Amniotic stem cell (primary cell): ENCODE measurements at regions not wholly inside any gene's neighbourhood (a gene's known extent, or its start where the extent isn't known, plus 50 kb on each side); places are given as distances from the start of the nearest gene placed in this dataset.

Experiments
- DNase-seq: peaks from one replicate; lab custom pipeline; 2025; lab: John Stamatoyannopoulos, UW

DNA sequence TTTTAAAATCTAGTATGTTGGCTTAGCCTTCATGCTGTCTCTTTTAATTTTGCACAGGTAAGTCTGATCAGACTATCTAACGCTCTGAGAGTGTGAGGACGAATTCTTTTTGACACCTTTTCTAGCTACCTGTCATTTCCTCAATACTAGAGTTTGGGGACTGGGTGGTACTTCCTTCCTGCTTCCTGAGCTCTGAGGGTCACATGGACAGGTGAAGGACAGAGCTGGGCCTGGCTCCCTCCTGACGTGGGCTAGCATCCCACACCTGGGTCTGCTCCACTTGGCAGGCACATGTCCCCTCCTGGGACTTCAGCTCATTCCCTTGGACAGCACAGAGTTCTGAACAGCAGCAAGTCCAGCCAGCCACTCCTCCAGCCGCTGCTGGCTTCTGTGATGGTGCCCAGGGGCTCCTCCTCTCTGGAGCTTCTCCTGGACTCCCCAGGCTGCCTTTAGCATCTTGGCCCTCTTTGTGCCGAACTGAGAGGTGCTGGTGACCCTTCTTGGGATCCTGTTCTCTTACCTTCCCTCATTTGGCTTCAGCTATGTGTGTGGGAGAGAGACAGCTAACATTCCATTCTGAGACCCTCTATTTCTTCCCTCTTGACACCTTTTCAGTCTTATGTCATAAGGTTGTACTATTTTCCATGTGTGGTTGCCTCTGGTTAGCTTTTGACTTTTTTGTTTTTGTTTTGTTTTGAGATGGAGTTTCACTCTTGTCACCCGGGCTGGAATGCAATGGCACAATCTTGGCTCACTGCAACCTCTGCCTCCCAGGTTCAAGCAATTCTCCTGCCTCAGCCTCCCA, 106.9 kb downstream of the B3GNT2 start:
- no peak for DNase-seq

DNA sequence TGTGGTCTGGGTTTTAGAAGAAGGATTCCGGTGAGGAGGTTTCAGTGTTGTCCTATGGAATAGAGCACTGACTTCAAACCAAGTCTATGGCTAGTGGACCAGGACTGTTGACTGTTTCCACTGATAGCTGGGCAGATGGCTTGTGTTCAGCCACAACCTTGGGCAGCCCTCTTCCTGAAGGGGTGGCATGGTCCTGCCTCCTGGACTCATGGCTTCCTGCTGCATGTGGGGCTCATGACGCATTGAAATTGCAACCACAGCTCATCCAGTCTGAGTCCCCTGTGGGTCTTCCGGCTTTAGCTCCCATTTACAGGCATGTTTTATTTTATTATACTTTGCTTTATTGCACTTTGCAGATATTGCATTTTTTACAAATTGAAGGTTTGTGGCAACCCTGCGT, 105.0 kb downstream of the B3GNT2 start:
- no peak for DNase-seq

DNA sequence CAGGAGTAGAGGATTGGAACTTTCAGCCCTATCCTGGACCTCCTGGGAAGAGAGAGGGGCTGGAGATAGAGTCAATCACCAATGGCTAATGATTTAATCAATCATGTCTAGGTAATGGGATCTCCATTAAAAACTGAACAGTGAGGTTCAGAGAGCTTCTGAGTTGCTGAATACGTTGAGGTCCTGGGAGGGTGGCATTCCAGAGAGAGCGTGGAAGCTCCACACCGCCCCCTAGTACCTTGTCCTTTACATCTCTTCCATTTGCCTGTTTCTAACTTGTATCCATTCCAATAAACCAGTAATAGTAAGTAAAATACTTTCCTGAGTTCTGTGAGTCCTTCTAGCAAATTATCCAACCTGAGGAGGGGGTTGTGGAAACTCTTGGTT, 101.7 kb downstream of the B3GNT2 start:
- no peak for DNase-seq

GRCh38 chr2:62296832-62297623, 101.1 kb downstream of the B3GNT2 start:
- DNase-seq, result no peak

- no peak for DNase-seq
Measured at GRCh38 chr2:62296034-62296831, 100.3 kb downstream of the B3GNT2 start.

DNA sequence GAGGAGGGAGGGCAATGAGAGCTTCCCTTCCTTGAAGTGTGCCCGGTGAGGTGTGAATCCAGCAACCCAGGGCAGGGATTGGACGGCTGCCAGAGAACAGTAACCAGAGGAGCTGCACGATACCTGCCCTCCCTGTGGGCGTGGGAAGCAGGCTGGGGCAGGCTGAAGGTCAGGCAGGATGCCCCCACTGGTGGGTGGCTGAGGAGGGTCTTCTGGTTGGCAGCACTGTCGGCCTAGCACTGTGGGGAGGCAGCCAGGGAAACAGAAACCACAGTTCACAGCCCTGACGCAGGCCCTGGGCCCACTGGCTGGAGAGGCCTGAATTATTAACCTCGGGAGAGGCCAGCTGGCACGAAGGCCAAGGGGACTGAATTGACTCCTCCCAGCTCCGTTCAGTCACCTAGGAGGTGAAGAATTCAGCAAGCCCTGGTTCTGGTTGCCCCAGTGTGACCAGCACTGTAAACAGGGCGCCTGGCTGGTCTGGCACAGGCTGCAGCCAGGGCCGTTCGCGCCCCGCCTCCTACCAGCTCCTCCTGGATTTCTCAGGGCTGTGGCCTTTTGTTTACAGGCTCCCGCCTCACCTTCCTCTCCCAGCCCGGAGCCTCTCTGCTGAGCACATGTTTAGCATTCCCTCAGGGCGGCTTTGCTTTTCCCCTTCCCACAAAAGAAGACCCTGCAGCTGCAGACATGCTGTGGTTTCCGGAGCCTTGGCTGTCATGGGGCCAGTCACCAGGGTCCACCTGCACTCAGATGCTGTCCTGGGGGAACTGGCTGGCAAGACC, 97.8 kb downstream of the B3GNT2 start:
- no peak for DNase-seq

DNA sequence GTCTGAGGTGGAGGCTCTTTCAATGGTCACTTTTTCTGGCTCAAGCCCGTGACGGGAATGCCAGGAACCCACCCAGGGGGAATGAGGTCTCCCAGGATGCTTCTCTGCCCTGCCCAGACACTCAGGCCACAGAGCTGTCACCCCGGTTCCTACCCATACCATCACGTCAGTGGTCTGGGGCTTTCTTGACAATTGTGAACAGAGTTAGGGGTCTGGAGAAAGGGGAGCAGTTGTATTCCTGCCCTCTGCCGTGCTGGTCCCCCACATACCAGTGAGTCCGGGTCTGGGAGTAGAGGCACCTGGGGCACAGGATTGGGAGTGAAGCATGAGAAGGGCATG, 97.2 kb downstream of the B3GNT2 start:
- no peak for DNase-seq

DNA sequence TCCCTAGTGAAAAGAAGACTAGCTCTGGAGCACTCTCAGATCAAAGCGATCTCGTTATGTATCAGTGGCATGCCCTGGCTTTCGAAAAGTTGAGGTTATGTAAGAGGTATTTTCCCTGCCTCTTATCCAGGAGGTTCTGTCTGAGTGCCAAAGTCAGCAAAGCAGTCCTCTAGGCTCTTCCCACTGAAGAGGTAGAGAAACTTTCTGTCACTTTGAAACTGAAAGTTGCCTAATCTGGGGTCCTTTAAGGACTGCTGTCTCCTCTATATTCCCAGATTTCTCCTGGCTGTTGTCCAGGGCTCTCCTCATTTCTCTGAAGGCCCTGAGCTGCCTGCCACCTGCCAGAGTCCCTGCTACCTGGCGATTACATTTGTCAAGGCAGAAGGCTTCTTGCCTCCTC, 96.3 kb downstream of the B3GNT2 start:
- DNase-seq, result no peak

GRCh38 chr2:62291517-62292137, 95.7 kb downstream of the B3GNT2 start:
- no peak for DNase-seq

- no peak for DNase-seq
Measured at GRCh38 chr2:62291052-62291451, 95.1 kb downstream of the B3GNT2 start.

- no peak for DNase-seq
Measured at GRCh38 chr2:62287899-62288880, 92.3 kb downstream of the B3GNT2 start.

DNA sequence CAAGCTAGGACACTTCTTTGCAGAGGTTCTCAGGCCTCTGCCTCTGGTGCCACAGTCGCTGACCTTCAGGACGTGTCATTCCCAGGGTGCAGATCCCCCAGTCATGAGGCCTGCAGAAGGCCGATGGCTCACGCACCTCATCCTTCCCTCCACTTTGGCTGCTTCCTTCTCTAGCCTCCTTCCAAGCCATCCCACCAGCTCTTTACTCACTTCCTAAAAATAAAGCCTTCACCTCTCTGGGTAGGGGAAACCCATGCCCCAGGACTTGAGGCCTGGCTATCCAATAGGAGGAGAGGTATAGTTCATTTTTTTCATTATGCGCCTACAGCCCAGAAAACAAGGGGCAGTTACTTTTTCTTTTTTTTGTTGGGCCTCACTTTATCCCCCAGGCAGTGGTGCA, 91.4 kb downstream of the B3GNT2 start:
- no peak for DNase-seq

GRCh38 chr2:62286089-62286785, 90.3 kb downstream of the B3GNT2 start:
- DNase-seq, result no peak

GRCh38 chr2:62284980-62285379, 89.1 kb downstream of the B3GNT2 start:
- DNase-seq, result no peak

DNA sequence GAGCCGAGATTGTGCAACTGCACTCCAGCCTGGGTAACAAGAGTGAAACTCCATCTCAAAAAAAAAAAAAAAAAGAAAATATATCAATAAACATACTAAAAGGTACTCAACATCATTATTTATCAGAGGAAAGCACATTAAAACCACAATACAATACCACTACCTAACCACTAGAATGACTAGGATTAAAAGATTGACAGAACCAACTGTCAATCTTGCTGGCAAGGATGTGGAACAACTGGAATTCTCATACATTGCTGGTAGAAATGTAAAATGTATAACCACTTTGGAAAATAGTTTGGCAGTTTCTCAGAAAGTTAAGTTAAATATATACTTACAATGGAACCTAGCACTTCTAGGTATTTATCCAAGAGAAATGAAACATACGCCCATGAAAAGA, 88.6 kb downstream of the B3GNT2 start:
- DNase-seq, result no peak

DNA sequence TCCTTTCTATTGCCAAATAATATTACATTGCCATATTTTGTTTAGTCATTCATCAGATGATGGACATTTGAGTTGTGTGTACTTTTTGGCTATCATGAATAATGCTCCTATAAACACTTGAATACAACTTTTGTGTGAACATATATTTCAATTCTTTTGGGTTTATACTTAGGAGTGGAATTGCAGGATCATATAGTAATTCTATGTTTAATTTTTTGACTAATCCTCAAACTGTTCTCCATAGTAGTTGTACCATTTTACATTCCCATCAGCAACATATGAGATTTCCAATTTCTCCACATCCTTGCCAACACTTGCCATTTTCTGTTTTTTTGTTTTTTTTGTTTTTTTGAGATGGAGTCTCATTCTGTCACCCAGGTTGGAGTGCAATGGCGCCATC, 87.2 kb downstream of the B3GNT2 start:
- no peak for DNase-seq

- DNase-seq, result no peak
Measured at GRCh38 chr2:62281663-62282062, 85.7 kb downstream of the B3GNT2 start.

DNA sequence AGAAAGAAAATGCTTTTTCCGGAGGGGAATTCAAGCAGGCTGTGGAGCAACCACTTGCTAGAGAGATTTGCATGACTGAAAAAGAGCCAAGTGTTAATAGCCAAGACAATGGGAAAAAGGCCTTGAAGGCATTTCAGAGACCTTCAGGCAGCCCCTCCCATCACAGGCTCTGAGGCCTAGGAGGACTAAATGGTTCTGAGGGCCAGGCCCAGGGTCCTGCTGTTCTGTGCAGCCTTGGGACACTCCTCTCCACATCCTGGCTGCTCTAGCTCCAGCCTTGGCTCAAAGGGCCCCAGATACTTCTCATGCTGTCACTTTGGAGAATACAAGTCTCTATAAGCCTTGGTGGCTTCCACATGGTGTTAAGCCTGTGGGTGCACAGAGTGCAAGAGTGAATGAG, 81.8 kb downstream of the B3GNT2 start:
- no peak for DNase-seq
